ENCODE measurements at regions not wholly inside any gene's neighbourhood (a gene's known extent, or its start where the extent isn't known, plus 50 kb on each side); places are given as distances from the start of the nearest gene placed in this dataset.

GRCh38 chr10:124287791-124288190, 130.9 kb downstream of the OAT start:
- Mint-ChIP-seq H3K27ac (no peak overlapping the region), H3K36me3 (no peaks in the 10 kb centered on the region), H3K4me1 (peaks cover 29% of the 10 kb centered on the region), H3K4me3 (no peak overlapping the region), H3K27me3 (no peaks in the 10 kb centered on the region), H3K9me3 (no peaks in the 10 kb centered on the region)
- no peak for ATAC-seq

GRCh38 chr10:124287071-124287685, 131.5 kb downstream of the OAT start:
- H3K4me1 Mint-ChIP-seq, result peaks cover 29% of the 10 kb centered on the region
- no peaks in the 10 kb centered on the region for H3K9me3 Mint-ChIP-seq
- no peak overlapping the region for H3K27ac Mint-ChIP-seq
- H3K27me3 Mint-ChIP-seq, result no peaks in the 10 kb centered on the region
- no peaks in the 10 kb centered on the region for H3K36me3 Mint-ChIP-seq
- H3K4me3 Mint-ChIP-seq, result no peak overlapping the region
- no peak for ATAC-seq

- no peak overlapping the region for H3K27ac Mint-ChIP-seq
- no peaks in the 10 kb centered on the region for H3K27me3 Mint-ChIP-seq
- H3K36me3 Mint-ChIP-seq, result no peaks in the 10 kb centered on the region
- ATAC-seq, result no peak
- H3K9me3 Mint-ChIP-seq, result no peaks in the 10 kb centered on the region
- H3K4me3 Mint-ChIP-seq, result no peak overlapping the region
- peaks cover 29% of the 10 kb centered on the region for H3K4me1 Mint-ChIP-seq
Observed at GRCh38 chr10:124286621-124287020, 132.1 kb downstream of the OAT start.

DNA sequence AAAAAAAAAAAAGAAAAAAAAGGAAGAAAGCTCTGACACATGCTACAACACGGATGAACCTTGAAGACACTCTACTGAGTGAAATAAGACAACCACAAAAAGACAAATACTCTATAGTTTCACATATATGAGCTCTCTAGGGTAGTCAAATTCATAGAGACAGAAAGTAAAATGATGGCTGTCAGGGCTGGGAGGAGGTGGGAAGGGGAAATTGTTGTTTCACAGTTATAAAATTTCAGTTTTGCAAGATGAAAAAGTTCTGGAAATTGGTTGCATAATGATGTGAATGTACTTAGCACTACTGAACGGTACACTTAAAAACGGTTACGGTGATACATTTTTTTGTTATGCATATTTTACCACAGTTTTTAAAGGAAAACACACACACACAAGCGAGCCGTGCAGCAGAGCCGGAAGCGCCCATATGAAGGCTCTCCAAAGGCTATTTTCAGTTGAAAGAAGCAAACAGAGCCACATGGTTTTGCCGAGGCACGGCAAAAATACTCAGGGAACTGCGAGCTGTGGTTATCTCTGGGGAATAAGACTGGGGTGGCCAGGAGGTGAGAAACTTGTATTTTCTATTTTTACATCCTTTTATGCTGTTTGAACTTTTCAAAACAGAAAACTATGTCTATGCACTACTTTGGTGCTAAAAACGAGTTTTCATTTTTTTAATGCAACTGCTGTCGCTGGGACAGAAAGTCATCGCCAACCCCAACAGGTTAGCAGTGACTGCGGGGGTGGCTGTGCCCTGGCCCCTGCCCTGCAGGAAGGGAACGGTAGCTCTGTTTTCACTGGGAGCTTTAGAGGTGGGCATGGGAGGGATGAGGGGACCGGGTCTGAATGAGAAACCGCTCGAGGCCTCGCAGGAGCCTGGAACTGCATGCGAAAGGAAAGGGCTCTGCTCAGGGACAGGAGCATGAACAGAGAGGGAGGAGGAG, 132.9 kb downstream of the OAT start:
- no peaks in the 10 kb centered on the region for H3K9me3 Mint-ChIP-seq
- peaks cover 29% of the 10 kb centered on the region for H3K4me1 Mint-ChIP-seq
- ATAC-seq, result peak; percentile 52
- H3K27me3 Mint-ChIP-seq, result peaks cover 3% of the 10 kb centered on the region
- H3K4me3 Mint-ChIP-seq, result peak overlapping the region; percentile 15
- H3K36me3 Mint-ChIP-seq, result no peaks in the 10 kb centered on the region
- no peak overlapping the region for H3K27ac Mint-ChIP-seq

DNA sequence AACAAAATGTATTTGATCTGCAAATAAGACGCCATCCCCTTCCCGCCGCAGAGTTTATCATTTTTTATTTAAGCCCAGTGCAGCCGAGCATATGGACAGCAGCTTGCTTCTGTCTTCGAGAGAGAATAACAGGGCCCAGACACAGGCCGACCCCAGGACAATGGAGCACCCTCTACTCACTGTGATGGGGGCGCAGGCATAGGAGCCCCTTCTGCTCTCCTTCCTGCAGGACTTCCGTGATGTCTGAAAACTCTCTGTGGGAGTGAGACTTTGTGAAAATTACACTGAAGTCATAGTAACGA, 134.8 kb downstream of the OAT start:
- H3K27me3 Mint-ChIP-seq, result peaks cover 11% of the 10 kb centered on the region
- no peaks in the 10 kb centered on the region for H3K36me3 Mint-ChIP-seq
- no peaks in the 10 kb centered on the region for H3K9me3 Mint-ChIP-seq
- H3K4me1 Mint-ChIP-seq, result peaks cover 17% of the 10 kb centered on the region
- no peak for ATAC-seq
- H3K27ac Mint-ChIP-seq, result no peak overlapping the region
- H3K4me3 Mint-ChIP-seq, result no peak overlapping the region

GRCh38 chr10:124283215-124283948, 135.3 kb downstream of the OAT start:
- Mint-ChIP-seq H3K9me3 (peaks cover 3% of the 10 kb centered on the region), H3K27me3 (peaks cover 11% of the 10 kb centered on the region), H3K4me3 (no peak overlapping the region), H3K36me3 (no peaks in the 10 kb centered on the region), H3K27ac (no peak overlapping the region), H3K4me1 (peaks cover 17% of the 10 kb centered on the region)
- ATAC-seq, result no peak

DNA sequence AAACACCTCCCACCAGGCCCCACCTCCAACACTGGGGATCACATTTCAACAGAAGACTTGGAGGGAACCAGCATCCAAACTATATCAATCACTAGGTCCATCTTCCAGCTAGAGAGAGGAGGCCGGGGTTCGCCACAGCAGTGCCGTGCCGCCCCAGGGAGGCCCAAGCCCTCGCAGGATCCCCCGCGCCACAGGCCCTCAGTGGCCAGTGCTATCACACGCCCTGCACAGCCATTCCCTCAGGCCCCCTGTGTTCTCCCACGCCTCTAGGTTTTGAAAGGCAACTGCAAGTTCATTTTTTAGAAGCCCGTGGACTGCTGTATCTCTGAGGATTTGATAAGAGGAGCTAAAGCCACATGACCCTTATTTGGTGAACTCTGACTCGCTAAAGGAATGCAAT, 136.4 kb downstream of the OAT start:
- H3K4me3 Mint-ChIP-seq, result no peak overlapping the region
- H3K36me3 Mint-ChIP-seq, result no peaks in the 10 kb centered on the region
- ATAC-seq, result no peak

GRCh38 chr10:124281666-124282065, 137.1 kb downstream of the OAT start:
- Mint-ChIP-seq H3K27ac (no peak overlapping the region), H3K4me3 (no peak overlapping the region), H3K36me3 (no peaks in the 10 kb centered on the region), H3K4me1 (peaks cover 17% of the 10 kb centered on the region), H3K9me3 (peaks cover 4% of the 10 kb centered on the region), H3K27me3 (peaks cover 19% of the 10 kb centered on the region)
- no peak for ATAC-seq

More for the DNA sequence above, 136.4 kb downstream of the OAT start:
- peaks cover 4% of the 10 kb centered on the region for H3K9me3 Mint-ChIP-seq
- peaks cover 16% of the 10 kb centered on the region for H3K27me3 Mint-ChIP-seq
- H3K27ac Mint-ChIP-seq, result no peak overlapping the region
- peaks cover 17% of the 10 kb centered on the region for H3K4me1 Mint-ChIP-seq

- no peak for ATAC-seq
- H3K27ac Mint-ChIP-seq, result no peak overlapping the region
- H3K36me3 Mint-ChIP-seq, result no peaks in the 10 kb centered on the region
- H3K9me3 Mint-ChIP-seq, result peaks cover 4% of the 10 kb centered on the region
- peaks cover 19% of the 10 kb centered on the region for H3K27me3 Mint-ChIP-seq
- peaks cover 12% of the 10 kb centered on the region for H3K4me1 Mint-ChIP-seq
- H3K4me3 Mint-ChIP-seq, result no peak overlapping the region
Observed at GRCh38 chr10:124280916-124281315, 137.8 kb downstream of the OAT start.

DNA sequence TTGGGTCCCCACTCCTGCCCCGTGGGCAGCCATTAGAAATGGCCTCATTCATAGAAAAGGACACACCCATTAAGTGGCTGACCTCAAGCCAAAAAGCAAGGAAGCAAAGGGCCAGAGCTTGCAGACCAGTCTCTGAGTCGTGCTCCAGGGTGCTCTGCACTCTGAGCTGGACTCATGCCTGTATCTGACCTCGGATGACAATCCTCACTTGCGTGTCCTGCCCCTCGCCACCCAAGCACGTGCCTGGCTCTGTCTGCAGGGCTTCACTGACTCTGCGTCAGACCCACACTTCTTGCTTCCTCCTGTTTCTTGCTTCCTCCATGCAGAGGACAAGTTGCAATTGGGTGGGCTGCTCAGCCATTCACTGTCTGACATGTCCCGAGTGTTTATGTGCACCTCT, 138.8 kb downstream of the OAT start:
- Mint-ChIP-seq H3K36me3 (no peaks in the 10 kb centered on the region), H3K4me3 (no peak overlapping the region), H3K27ac (no peak overlapping the region), H3K9me3 (peaks cover 7% of the 10 kb centered on the region), H3K4me1 (peaks cover 2% of the 10 kb centered on the region), H3K27me3 (peaks cover 19% of the 10 kb centered on the region)
- no peak for ATAC-seq

GRCh38 chr10:124279298-124279697, 139.4 kb downstream of the OAT start:
- H3K4me3 Mint-ChIP-seq, result no peak overlapping the region
- ATAC-seq, result no peak
- H3K4me1 Mint-ChIP-seq, result no peaks in the 10 kb centered on the region
- H3K27me3 Mint-ChIP-seq, result peaks cover 19% of the 10 kb centered on the region
- H3K36me3 Mint-ChIP-seq, result no peaks in the 10 kb centered on the region
- peaks cover 10% of the 10 kb centered on the region for H3K9me3 Mint-ChIP-seq
- no peak overlapping the region for H3K27ac Mint-ChIP-seq

DNA sequence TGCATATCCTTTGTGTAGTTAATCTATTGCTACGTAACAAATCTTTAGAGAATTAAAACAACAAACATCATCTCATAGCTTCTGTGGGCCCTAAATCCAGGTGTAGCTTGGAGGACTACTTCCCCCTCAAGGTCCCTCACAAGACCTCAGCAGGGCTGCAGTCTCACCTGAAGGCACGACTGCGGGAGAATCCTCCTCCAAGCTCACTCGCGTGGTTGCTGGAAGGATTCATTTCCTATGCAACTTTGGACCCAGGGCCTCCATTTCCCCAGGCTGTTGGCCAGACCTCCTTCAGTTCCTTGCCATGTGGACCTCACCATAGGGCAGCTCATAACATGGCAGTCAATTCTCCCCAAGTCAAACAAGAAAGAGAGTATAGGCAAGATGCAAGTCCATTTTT, 140.4 kb downstream of the OAT start:
- no peak overlapping the region for H3K4me3 Mint-ChIP-seq
- no peak overlapping the region for H3K27ac Mint-ChIP-seq
- H3K27me3 Mint-ChIP-seq, result peaks cover 19% of the 10 kb centered on the region
- H3K36me3 Mint-ChIP-seq, result no peaks in the 10 kb centered on the region
- H3K4me1 Mint-ChIP-seq, result no peaks in the 10 kb centered on the region
- ATAC-seq, result no peak
- H3K9me3 Mint-ChIP-seq, result peaks cover 11% of the 10 kb centered on the region

- no peak overlapping the region for H3K4me3 Mint-ChIP-seq
- H3K4me1 Mint-ChIP-seq, result no peaks in the 10 kb centered on the region
- peaks cover 6% of the 10 kb centered on the region for H3K36me3 Mint-ChIP-seq
Observed at GRCh38 chr10:124273141-124273540, 145.6 kb downstream of the OAT start.

GRCh38 chr10:124271676-124272075, 147.0 kb downstream of the OAT start:
- H3K36me3 Mint-ChIP-seq, result peaks cover 6% of the 10 kb centered on the region
- peaks cover 48% of the 10 kb centered on the region for H3K27me3 Mint-ChIP-seq
- peaks cover 27% of the 10 kb centered on the region for H3K9me3 Mint-ChIP-seq
- H3K27ac Mint-ChIP-seq, result no peak overlapping the region
- no peaks in the 10 kb centered on the region for H3K4me1 Mint-ChIP-seq
- no peak for ATAC-seq
- no peak overlapping the region for H3K4me3 Mint-ChIP-seq

More at GRCh38 chr10:124273141-124273540, 145.6 kb downstream of the OAT start:
- peaks cover 47% of the 10 kb centered on the region for H3K27me3 Mint-ChIP-seq
- H3K9me3 Mint-ChIP-seq, result peaks cover 27% of the 10 kb centered on the region
- ATAC-seq, result no peak
- H3K27ac Mint-ChIP-seq, result no peak overlapping the region

DNA sequence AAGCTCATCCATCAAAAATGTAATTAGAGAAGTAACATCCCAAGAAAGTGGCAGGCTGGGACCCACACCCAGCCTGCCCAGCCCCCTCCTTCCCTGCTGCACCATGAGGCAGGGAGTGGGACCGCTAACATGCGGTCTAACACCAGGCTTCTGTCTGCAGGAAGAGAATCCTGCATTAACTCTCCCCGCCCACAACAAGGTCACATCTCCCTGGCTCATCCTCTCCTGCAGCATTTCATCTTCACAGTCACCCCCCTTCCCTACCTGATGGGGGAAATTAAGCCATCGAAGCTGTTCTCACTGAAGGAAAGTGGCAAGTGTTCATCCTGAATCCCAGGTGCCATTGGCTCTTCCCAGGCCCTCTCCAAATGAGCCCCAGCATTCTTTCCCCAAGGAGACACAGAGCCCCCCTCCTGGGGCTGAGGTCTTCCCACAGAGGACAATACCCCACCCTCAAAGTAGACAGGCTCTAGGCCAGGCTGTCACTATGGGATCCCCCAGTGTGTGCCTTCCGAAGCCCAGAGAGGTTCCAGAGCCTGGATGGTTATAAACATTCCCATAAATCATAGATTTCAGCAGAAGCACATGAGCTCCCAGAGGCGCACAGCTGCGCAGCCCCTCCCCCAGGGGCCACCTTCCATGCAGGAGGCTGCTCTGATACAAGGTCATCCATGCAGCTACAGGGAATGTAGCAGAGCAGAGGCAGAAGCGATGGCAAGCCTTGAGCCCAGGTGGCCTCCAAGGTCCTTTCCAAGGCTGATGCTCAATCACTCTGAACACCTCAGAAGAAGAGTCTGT, 148.0 kb downstream of the OAT start:
- Mint-ChIP-seq H3K36me3 (peaks cover 6% of the 10 kb centered on the region), H3K27ac (no peak overlapping the region), H3K27me3 (peaks cover 48% of the 10 kb centered on the region), H3K9me3 (peaks cover 27% of the 10 kb centered on the region), H3K4me1 (no peaks in the 10 kb centered on the region), H3K4me3 (no peak overlapping the region)
- ATAC-seq, result no peak

All from stimulated activated memory B cell treated with anti-CD40 and anti-IgM and Interleukin-4, amounts not matched to agents 10 μg/mL and 1 μg/mL and 100 μg/mL, for 72 hours (primary cell).